H1 (cell line): ENCODE measurements at regions not wholly inside any gene's neighbourhood (a gene's known extent, or its start where the extent isn't known, plus 50 kb on each side); places are given as distances from the start of the nearest gene placed in this dataset.

Experiments
- CTCF ChIA-PET: fragments of 300-600 bp; sonication (Branson Sonifier 250); formaldehyde crosslinking; loops from one replicate; lab custom pipeline; 2021; ENCODE audit not compliant: partially characterized antibody; lab: Charles Lee
- POLR2A ChIA-PET: fragments of 300-600 bp; sonication (Branson Sonifier 250); formaldehyde crosslinking; loops from one replicate; lab custom pipeline; 2021; ENCODE audit warnings: inconsistent platforms; ENCODE audit not compliant: partially characterized antibody; lab: Charles Lee
- DNase-seq, 2 experiments: peaks; one replicate each; pipeline versions ENCODE4 v3.0.0 to v3.0.0-alpha.2; 2010 to 2022; ENCODE audit warnings: low spot score in 2 of 2, low read depth in 1 of 2, mixed read lengths in 1 of 2
- FAIRE-seq: peaks from 2 replicates; lab custom pipeline; 2011; peaks lifted over from hg19 to GRCh38; lab: Jason Lieb, UNC
- H2AFZ ChIP-seq: 2 replicates; pipeline ENCODE4 v1.8.1; 2012; ENCODE audit warnings: low read length, inconsistent platforms
- H2AK5ac ChIP-seq: 2 replicates; pipeline ENCODE4 v1.6.1; 2013; ENCODE audit warnings: low read depth, low read length
- H2BK120ac ChIP-seq: replicated peaks from 2 replicates; pipeline ENCODE3; 2013; ENCODE audit warnings: low read depth, low read length, inconsistent platforms
- H2BK12ac ChIP-seq: 2 replicates; pipeline ENCODE4 v1.6.1; 2013; ENCODE audit warnings: low read depth, low read length
- H2BK15ac ChIP-seq: 2 replicates; pipeline ENCODE4 v1.6.1; 2013; ENCODE audit warnings: low read length
- H2BK20ac ChIP-seq: 2 replicates; pipeline ENCODE4 v1.6.1; 2013; ENCODE audit warnings: low read length
- H2BK5ac ChIP-seq: 2 replicates; pipeline ENCODE4 v1.6.1; 2013; ENCODE audit warnings: low read depth, low read length
- H3K14ac ChIP-seq: 2 replicates; pipeline ENCODE4 v1.6.1; 2013; ENCODE audit warnings: inconsistent platforms; ENCODE audit not compliant: insufficient read length
- H3K18ac ChIP-seq: 2 replicates; pipeline ENCODE4 v1.6.1; 2013; ENCODE audit warnings: low read length; ENCODE audit errors: extremely low read depth
- H3K23ac ChIP-seq: 2 replicates; pipeline ENCODE4 v1.6.1; 2013; ENCODE audit warnings: inconsistent platforms; ENCODE audit not compliant: insufficient read length
- H3K23me2 ChIP-seq: 2 replicates; pipeline ENCODE4 v1.6.1; 2013; ENCODE audit warnings: low read depth, low read length
- H3K27ac ChIP-seq: 2 replicates; pipeline ENCODE4 v1.6.1; 2011; ENCODE audit warnings: low read depth, low read length, inconsistent platforms
- H3K27me3 ChIP-seq, 4 experiments: replicated peaks in 1 of 4; 1 replicate in 1 of 4; 2 replicates in 3 of 4; pipeline versions ENCODE4 v1.6.1 to v1.8.1; 2011 to 2013; ENCODE audit warnings: low read length in 3 of 4, mild to moderate bottlenecking in 3 of 4, inconsistent platforms in 2 of 4, mixed read lengths in 2 of 4, moderate library complexity in 1 of 4; ENCODE audit not compliant: control insufficient read depth in 3 of 4, insufficient read depth in 3 of 4; ENCODE audit errors: extremely low read depth in 1 of 4
- H3K36me3 ChIP-seq, 4 experiments: 2 replicates each; pipeline versions ENCODE4 v1.6.1 to v1.8.1; 2011 to 2013; ENCODE audit warnings: mild to moderate bottlenecking in 4 of 4, low read length in 3 of 4, moderate library complexity in 2 of 4, control low read depth in 1 of 4, inconsistent platforms in 1 of 4; ENCODE audit not compliant: insufficient read depth in 4 of 4, control insufficient read depth in 2 of 4
- H3K4ac ChIP-seq: replicated peaks from 2 replicates; pipeline ENCODE3; 2013; ENCODE audit warnings: low read length, low read depth, mixed read lengths, inconsistent platforms; ENCODE audit not compliant: insufficient read length
- H3K4me1 ChIP-seq, 4 experiments: replicated peaks in 1 of 4; 1 replicate in 1 of 4; 2 replicates in 3 of 4; pipeline versions ENCODE4 v1.6.1 to v1.8.1; 2011 to 2013; ENCODE audit warnings: low read length in 3 of 4, inconsistent platforms in 2 of 4, mixed read lengths in 1 of 4; ENCODE audit not compliant: insufficient read depth in 4 of 4, control insufficient read depth in 3 of 4
- H3K4me2 ChIP-seq, 2 experiments: 2 replicates each; pipeline versions ENCODE4 v1.6.1 to v1.8.1; 2011 to 2013; ENCODE audit warnings: low read depth in 2 of 2, low read length in 2 of 2, control low read depth in 1 of 2, inconsistent platforms in 1 of 2, mild to moderate bottlenecking in 1 of 2; ENCODE audit not compliant: insufficient read depth in 1 of 2
- H3K4me3 ChIP-seq, 4 experiments: fragments of 200-600, 300-600 bp in 1 of 4; sonication (generic), shearing (Covaris generic), sonication (Bioruptor Twin) in 1 of 4; 2 replicates each; pipeline versions ENCODE4 v1.5.1 to v1.8.1; 2011 to 2016; ENCODE audit warnings: low read length in 4 of 4, low read depth in 3 of 4, control low read depth in 2 of 4, inconsistent platforms in 2 of 4, mild to moderate bottlenecking in 2 of 4, mixed read lengths in 1 of 4, moderate library complexity in 1 of 4; ENCODE audit not compliant: insufficient read depth in 2 of 4; ENCODE audit errors: extremely low read depth in 1 of 4
- H3K56ac ChIP-seq: replicated peaks from 2 replicates; pipeline ENCODE3; 2013; ENCODE audit warnings: low read depth, mild to moderate bottlenecking, mixed read lengths, low read length, inconsistent platforms; ENCODE audit not compliant: insufficient read length
- H3K79me1 ChIP-seq: 2 replicates; pipeline ENCODE4 v1.6.1; 2013; ENCODE audit warnings: low read depth, low read length, control low read depth
- H3K79me2 ChIP-seq, 2 experiments: 2 replicates each; pipeline versions ENCODE4 v1.6.1 to v1.8.1; 2012 to 2013; ENCODE audit warnings: low read length in 2 of 2, mild to moderate bottlenecking in 2 of 2, inconsistent platforms in 1 of 2; ENCODE audit not compliant: insufficient read depth in 2 of 2, control insufficient read depth in 1 of 2
- H3K9ac ChIP-seq, 4 experiments: replicated peaks in 1 of 4; 1 replicate in 1 of 4; 2 replicates in 3 of 4; pipeline versions ENCODE4 v1.6.1 to v1.8.1; 2011 to 2013; ENCODE audit warnings: low read depth in 3 of 4, low read length in 3 of 4, control low read depth in 2 of 4, mild to moderate bottlenecking in 2 of 4, moderate library complexity in 2 of 4, inconsistent platforms in 1 of 4; ENCODE audit errors: extremely low read depth in 1 of 4
- H3K9me3 ChIP-seq, 2 experiments: 2 replicates each; pipeline versions ENCODE4 v1.6.1 to v1.8.1; 2012 to 2013; ENCODE audit warnings: mild to moderate bottlenecking in 2 of 2, moderate library complexity in 2 of 2, control low read depth in 1 of 2, inconsistent platforms in 1 of 2, low read depth in 1 of 2, low read length in 1 of 2, mixed read lengths in 1 of 2; ENCODE audit not compliant: insufficient read depth in 2 of 2
- H4K20me1 ChIP-seq, 2 experiments: replicated peaks in 1 of 2; 2 replicates each; pipeline versions ENCODE3 to v1.8.1; 2011 to 2013; ENCODE audit warnings: inconsistent platforms in 2 of 2, low read length in 2 of 2, mild to moderate bottlenecking in 1 of 2; ENCODE audit not compliant: insufficient read depth in 2 of 2, control insufficient read depth in 1 of 2
- H4K5ac ChIP-seq: 2 replicates; pipeline ENCODE4 v1.6.1; 2013; ENCODE audit warnings: low read length, low read depth, mixed read lengths, inconsistent platforms; ENCODE audit not compliant: insufficient read length
- H4K8ac ChIP-seq: 2 replicates; pipeline ENCODE4 v1.8.0; 2013; ENCODE audit warnings: mild to moderate bottlenecking, moderate library complexity, low read length, inconsistent platforms; ENCODE audit not compliant: insufficient read depth; ENCODE audit errors: extremely low read depth
- H4K91ac ChIP-seq: replicated peaks from 2 replicates; pipeline ENCODE3; 2013; ENCODE audit warnings: low read length, mixed read lengths, inconsistent platforms; ENCODE audit not compliant: insufficient read length
- ZNF274 ChIP-seq: IDR thresholded peaks from 2 replicates; pipeline ENCODE4 v1.7.0; 2012; ENCODE audit warnings: low read length, borderline replicate concordance; ENCODE audit errors: extremely low read depth
- WGBS, 2 experiments: shearing (Covaris generic) in 1 of 2; methylation state at CpG; one replicate each; pipeline versions ENCODE4 v1.1.6 to v1.1.7; 2013 to 2015; ENCODE audit warnings: low lambda C conversion rate in 2 of 2, mixed read lengths in 2 of 2, inconsistent platforms in 1 of 2, low coverage in 1 of 2, missing lambda C conversion rate in 1 of 2; ENCODE audit not compliant: insufficient replicate concordance in 2 of 2, insufficient coverage in 1 of 2, insufficient read length in 1 of 2; ENCODE audit errors: extremely low coverage in 1 of 2, missing lambda C conversion rate in 1 of 2; 5-methylcytosine and 5-hydroxymethylcytosine counted together

DNA sequence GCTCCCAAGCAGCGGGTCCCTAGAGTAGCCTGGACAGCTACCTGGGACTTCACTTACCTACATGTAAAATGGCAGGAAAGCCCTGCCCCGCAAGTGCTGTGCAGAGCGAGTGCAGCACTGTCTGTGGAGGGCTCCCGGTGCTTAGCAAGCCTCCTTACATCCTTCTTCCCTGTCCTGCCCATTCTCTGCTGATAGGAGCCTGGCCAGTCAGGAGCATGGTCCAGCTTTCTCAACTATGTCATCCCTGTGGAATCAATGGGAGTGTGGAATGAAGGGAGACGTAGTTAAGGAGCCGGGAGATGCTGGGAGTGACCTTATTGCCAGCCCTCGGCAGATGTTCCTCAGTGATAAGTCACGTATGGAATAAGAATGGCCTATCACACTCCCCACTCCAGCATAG, 661.9 kb upstream of the ID2 start:
- H2AFZ ChIP-seq, result no peak overlapping the region
- FAIRE-seq (no peak), DNase-seq (no peak)
- no peak overlapping the region for H4K8ac ChIP-seq
- H3K79me1 ChIP-seq, result no peaks in the 10 kb centered on the region
- H3K4me1 ChIP-seq, result no peaks in the 10 kb centered on the region
- H3K4ac ChIP-seq, result no peak overlapping the region
- H3K56ac ChIP-seq, result no peak overlapping the region
- no peak overlapping the region for H2AK5ac ChIP-seq
- no peak for TF ChIP-seq ZNF274
- H2BK120ac ChIP-seq, result no peak overlapping the region
- no peak overlapping the region for H3K27ac ChIP-seq
- H4K20me1 ChIP-seq, result no peaks in the 10 kb centered on the region
- no peak overlapping the region for H3K9ac ChIP-seq
- no peak overlapping the region for H3K4me2 ChIP-seq
- no peaks in the 10 kb centered on the region for H3K79me2 ChIP-seq
- H3K18ac ChIP-seq, result no peak overlapping the region
- H2BK15ac ChIP-seq, result no peak overlapping the region
- no peaks in the 10 kb centered on the region for H3K36me3 ChIP-seq
- 99% methylated on average over 8 of the region's 8 CpGs; no CpG with 5 or more reads in 1 of the 2 experiments for WGBS, 2 experiments
- no peak overlapping the region for H2BK20ac ChIP-seq
- ChIA-PET CTCF (no interaction called here), POLR2A (no interaction called here)
- H3K9me3 ChIP-seq, result peaks cover 0 to 4% of the 10 kb centered on the region in 2 experiments; a peak in 1 of 4 replicates
- H3K4me3 ChIP-seq, result no peak overlapping the region
- H4K5ac ChIP-seq, result no peak overlapping the region
- H2BK12ac ChIP-seq, result no peak overlapping the region
- H2BK5ac ChIP-seq, result no peak overlapping the region
- 0 out of 7 replicates have a peak, but pooled peaks cover 0 to 1% (median 0%) of the 10 kb centered on the region in 4 experiments for H3K27me3 ChIP-seq
- H4K91ac ChIP-seq, result no peak overlapping the region
- H3K14ac ChIP-seq, result no peak overlapping the region
- H3K23ac ChIP-seq, result no peak overlapping the region
- H3K23me2 ChIP-seq, result no peaks in the 10 kb centered on the region
